ENCODE measurements at regions not wholly inside any gene's neighbourhood (a gene's known extent, or its start where the extent isn't known, plus 50 kb on each side); places are given as distances from the start of the nearest gene placed in this dataset.

DNA sequence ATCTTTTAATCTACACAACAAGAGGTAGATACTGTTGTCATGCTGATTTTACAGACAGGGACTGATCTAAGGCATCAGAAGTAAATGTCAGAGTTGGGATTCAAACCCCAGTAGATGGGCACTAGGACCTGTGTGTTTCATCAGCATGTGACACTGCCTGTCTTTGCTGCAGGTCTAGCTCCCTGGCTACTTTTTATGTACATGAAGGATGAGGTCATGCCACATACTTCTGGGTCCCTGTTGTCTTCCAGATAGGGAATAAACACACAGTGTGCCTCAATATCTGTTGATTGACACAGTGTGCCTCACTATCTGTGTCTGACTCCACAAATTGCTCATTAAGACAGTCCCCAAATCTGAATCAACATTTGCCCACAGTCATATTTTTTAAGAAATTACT, 106.9 kb downstream of the TFAP2B start (continued):
- TF ChIP-seq, protein P1, sequence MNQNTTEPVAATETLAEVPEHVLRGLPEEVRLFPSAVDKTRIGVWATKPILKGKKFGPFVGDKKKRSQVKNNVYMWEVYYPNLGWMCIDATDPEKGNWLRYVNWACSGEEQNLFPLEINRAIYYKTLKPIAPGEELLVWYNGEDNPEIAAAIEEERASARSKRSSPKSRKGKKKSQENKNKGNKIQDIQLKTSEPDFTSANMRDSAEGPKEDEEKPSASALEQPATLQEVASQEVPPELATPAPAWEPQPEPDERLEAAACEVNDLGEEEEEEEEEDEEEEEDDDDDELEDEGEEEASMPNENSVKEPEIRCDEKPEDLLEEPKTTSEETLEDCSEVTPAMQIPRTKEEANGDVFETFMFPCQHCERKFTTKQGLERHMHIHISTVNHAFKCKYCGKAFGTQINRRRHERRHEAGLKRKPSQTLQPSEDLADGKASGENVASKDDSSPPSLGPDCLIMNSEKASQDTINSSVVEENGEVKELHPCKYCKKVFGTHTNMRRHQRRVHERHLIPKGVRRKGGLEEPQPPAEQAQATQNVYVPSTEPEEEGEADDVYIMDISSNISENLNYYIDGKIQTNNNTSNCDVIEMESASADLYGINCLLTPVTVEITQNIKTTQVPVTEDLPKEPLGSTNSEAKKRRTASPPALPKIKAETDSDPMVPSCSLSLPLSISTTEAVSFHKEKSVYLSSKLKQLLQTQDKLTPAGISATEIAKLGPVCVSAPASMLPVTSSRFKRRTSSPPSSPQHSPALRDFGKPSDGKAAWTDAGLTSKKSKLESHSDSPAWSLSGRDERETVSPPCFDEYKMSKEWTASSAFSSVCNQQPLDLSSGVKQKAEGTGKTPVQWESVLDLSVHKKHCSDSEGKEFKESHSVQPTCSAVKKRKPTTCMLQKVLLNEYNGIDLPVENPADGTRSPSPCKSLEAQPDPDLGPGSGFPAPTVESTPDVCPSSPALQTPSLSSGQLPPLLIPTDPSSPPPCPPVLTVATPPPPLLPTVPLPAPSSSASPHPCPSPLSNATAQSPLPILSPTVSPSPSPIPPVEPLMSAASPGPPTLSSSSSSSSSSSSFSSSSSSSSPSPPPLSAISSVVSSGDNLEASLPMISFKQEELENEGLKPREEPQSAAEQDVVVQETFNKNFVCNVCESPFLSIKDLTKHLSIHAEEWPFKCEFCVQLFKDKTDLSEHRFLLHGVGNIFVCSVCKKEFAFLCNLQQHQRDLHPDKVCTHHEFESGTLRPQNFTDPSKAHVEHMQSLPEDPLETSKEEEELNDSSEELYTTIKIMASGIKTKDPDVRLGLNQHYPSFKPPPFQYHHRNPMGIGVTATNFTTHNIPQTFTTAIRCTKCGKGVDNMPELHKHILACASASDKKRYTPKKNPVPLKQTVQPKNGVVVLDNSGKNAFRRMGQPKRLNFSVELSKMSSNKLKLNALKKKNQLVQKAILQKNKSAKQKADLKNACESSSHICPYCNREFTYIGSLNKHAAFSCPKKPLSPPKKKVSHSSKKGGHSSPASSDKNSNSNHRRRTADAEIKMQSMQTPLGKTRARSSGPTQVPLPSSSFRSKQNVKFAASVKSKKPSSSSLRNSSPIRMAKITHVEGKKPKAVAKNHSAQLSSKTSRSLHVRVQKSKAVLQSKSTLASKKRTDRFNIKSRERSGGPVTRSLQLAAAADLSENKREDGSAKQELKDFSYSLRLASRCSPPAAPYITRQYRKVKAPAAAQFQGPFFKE (tag by site-specific recombination; IDR thresholded peaks at IDR 0.05; ENCODE audit: borderline replicate concordance): no peak
- no peak for TF ChIP-seq BCL11A (tag by site-specific recombination; IDR thresholded peaks at IDR 0.05; ENCODE audit: low read depth)

DNA sequence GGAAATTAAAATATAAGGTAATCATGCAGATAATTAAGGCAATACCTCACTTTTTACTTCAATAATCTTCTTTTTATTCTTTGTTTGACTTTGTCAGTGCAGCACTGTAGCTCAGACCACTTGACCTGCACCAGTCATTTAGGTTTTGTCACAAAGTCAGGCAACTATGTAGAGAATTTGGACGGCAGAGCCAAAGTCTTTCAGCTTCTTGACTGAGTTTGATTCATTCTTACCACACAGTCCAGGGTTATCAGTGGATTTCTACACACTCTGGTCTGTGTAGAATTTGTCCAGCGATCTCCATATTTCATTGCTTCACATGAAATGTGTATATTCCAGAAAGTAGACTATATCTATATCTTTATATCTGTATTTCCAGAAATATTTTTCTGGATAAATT, 107.3 kb downstream of the TFAP2B start:
- POLR2A ChIA-PET: no interaction called here
- CTCF ChIA-PET: no interaction called here
- Histone ChIP-seq H3K9me3 (ENCODE audit: control insufficient read depth, insufficient read depth, low read depth, low read length) (no peaks in the 10 kb centered on the region), H3K4me1 (ENCODE audit: control insufficient read depth, insufficient read depth, low read length) (no peaks in the 10 kb centered on the region), H3K27ac (ENCODE audit: extremely low read depth, low read depth, low read length) (no peak overlapping the region), H3K4me3 (ENCODE audit: low read depth, low read length) (no peak overlapping the region), H3K36me3 (ENCODE audit: control insufficient read depth in 2 of 2, insufficient read depth in 1 of 2, low read length in 2 of 2) (no peaks in the 10 kb centered on the region)
- TF ChIP-seq ZIC2 (tag by site-specific recombination; IDR thresholded peaks at IDR 0.05): no peak
- no peak for TF ChIP-seq ZNF239 (tag by site-specific recombination; IDR thresholded peaks at IDR 0.05)

DNA sequence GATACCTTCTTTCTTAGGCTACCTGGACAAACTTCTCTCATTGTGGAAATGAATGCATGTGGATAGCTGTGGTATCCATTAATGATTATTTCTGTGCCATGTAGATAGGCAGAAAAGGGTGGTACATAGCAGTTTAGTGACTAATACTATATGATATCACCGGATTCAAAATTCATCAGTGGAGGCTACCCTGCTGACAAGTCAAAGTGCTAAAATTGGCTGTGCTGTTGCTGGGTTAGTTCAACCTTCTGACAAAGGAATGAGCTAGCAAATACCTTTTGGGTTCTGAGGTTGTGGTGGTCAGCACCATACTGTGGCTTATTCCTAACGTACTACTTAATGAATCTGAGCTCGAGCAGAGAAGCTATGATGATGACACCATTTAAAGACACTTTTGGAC, 109.1 kb downstream of the TFAP2B start:
- TF ChIP-seq ZNF266 (tag by site-specific recombination; IDR thresholded peaks at IDR 0.05; ENCODE audit: low read depth) (no peak), ZNF24 (tag by site-specific recombination; IDR thresholded peaks at IDR 0.05) (no peak), GFI1B (tag by site-specific recombination; IDR thresholded peaks at IDR 0.05) (no peak), ZNF544 (tag by site-specific recombination; IDR thresholded peaks at IDR 0.05) (no peak), ZNF747 (tag by site-specific recombination; IDR thresholded peaks at IDR 0.05) (no peak), KLF10 (tag by site-specific recombination; IDR thresholded peaks at IDR 0.05) (no peak), ZFHX2 (tag by site-specific recombination; conservative IDR thresholded peaks at IDR 0.05) (no peak), ZNF571 (tag by site-specific recombination; IDR thresholded peaks at IDR 0.05) (no peak), ZNF274 (IDR thresholded peaks at IDR 0.05; ENCODE audit: low read length) (no peak), ZNF274 (tag by site-specific recombination; IDR thresholded peaks at IDR 0.05; ENCODE audit: borderline replicate concordance) (no peak), ZNF174 (tag by site-specific recombination; IDR thresholded peaks at IDR 0.05) (no peak), ZNF157 (tag by site-specific recombination; IDR thresholded peaks at IDR 0.05) (no peak)
- TF ChIP-seq, protein P2, sequence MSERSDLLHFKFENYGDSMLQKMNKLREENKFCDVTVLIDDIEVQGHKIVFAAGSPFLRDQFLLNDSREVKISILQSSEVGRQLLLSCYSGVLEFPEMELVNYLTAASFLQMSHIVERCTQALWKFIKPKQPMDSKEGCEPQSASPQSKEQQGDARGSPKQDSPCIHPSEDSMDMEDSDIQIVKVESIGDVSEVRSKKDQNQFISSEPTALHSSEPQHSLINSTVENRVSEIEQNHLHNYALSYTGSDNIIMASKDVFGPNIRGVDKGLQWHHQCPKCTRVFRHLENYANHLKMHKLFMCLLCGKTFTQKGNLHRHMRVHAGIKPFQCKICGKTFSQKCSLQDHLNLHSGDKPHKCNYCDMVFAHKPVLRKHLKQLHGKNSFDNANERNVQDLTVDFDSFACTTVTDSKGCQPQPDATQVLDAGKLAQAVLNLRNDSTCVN (tag by site-specific recombination; optimal IDR thresholded peaks at IDR 0.05): no peak
- TF ChIP-seq, protein P3, sequence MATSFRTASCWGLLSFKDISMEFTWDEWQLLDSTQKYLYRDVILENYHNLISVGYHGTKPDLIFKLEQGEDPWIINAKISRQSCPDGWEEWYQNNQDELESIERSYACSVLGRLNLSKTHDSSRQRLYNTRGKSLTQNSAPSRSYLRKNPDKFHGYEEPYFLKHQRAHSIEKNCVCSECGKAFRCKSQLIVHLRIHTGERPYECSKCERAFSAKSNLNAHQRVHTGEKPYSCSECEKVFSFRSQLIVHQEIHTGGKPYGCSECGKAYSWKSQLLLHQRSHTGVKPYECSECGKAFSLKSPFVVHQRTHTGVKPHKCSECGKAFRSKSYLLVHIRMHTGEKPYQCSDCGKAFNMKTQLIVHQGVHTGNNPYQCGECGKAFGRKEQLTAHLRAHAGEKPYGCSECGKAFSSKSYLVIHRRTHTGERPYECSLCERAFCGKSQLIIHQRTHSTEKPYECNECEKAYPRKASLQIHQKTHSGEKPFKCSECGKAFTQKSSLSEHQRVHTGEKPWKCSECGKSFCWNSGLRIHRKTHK (tag by site-specific recombination; IDR thresholded peaks at IDR 0.05): no peak
- TF ChIP-seq, protein P4, sequence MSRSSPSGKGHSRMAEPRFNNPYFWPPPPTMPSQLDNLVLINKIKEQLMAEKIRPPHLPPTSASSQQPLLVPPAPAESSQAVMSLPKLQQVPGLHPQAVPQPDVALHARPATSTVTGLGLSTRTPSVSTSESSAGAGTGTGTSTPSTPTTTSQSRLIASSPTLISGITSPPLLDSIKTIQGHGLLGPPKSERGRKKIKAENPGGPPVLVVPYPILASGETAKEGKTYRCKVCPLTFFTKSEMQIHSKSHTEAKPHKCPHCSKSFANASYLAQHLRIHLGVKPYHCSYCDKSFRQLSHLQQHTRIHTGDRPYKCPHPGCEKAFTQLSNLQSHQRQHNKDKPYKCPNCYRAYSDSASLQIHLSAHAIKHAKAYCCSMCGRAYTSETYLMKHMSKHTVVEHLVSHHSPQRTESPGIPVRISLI (tag by site-specific recombination; IDR thresholded peaks at IDR 0.05): no peak
- TF ChIP-seq, protein P5, sequence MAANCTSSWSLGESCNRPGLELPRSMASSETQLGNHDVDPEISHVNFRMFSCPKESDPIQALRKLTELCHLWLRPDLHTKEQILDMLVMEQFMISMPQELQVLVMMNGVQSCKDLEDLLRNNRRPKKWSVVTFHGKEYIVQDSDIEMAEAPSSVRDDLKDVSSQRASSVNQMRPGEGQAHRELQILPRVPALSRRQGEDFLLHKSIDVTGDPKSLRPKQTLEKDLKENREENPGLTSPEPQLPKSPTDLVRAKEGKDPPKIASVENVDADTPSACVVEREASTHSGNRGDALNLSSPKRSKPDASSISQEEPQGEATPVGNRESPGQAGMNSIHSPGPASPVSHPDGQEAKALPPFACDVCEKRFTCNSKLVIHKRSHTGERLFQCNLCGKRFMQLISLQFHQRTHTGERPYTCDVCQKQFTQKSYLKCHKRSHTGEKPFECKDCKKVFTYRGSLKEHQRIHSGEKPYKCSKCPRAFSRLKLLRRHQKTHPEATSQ (tag by site-specific recombination; IDR thresholded peaks at IDR 0.05): no peak
- ChIA-PET POLR2A (no interaction called here), CTCF (interaction anchor here (0.6 kb wide), 1 partner anchor 745 kb away, joined by 5 read pairs; no protein-coding TSS in a partner anchor)
- Histone ChIP-seq H3K4me1 (ENCODE audit: control insufficient read depth, insufficient read depth, low read length) (no peaks in the 10 kb centered on the region), H3K4me3 (ENCODE audit: low read depth, low read length) (no peak overlapping the region), H3K27ac (ENCODE audit: extremely low read depth, low read depth, low read length) (no peak overlapping the region), H3K9me3 (ENCODE audit: control insufficient read depth, insufficient read depth, low read depth, low read length) (no peaks in the 10 kb centered on the region), H3K36me3 (ENCODE audit: control insufficient read depth in 2 of 2, insufficient read depth in 1 of 2, low read length in 2 of 2) (no peaks in the 10 kb centered on the region)

Measured in HEK293 (cell line).